NCI-H226 (cell line): ENCODE measurements at regions not wholly inside any gene's neighbourhood (a gene's known extent, or its start where the extent isn't known, plus 50 kb on each side); places are given as distances from the start of the nearest gene placed in this dataset.
"Not testable (repeated sequence)": the region's sequence is repeated elsewhere in the genome, so short reads cannot be mapped to it uniquely, and the experiment has no call there.

ENCODE experiments used
- DNase-seq: peaks from one replicate; pipeline ENCODE4 v3.0.0-alpha.2; 2015

- not testable (repeated sequence) for DNase-seq
These were observed 174.6 kb downstream of the SPIN4 start for GRCh38 chrX:63176578-63176977.

DNA sequence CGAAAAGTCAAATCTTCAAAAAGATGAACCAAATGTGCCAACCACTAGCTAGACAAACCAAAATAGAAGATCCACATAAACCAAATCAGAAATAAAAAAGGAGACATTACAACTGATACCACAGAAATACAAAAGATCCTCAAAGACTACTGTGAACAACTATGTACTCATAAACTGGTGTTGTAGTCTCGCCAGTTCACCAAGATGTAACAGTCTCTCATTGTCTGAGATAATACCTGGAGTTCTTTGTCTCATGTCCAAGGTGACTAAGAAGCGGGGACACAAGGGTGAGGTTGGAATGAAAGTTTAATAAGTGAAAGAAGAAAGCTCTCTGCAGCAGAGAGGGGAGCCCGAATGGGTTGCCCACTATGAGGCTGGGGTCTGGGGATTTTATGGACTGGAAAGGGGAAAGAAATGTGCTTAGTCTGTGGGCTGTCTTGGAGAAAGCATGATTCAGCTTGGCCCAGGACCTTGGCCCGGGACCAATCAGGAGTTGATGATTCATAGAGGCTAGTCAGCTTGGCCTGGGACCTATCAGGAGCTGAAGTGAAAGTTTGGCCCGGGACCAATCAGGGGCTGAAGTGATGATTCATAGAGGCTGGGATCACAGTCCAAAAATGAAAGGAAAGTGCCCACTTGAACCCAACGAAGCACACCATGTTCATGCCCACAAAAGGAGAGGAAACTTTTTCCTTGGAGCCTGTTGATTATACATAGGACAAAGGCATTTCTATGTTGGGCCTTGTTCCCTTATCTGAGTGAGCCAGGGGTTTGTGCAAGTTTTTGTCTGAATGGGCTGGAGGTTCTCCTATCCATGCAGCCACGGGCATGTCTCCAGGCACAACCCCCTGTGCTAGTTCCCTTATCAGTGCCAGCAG is 177.1 kb downstream of the SPIN4 start:
- DNase-seq, result not testable (repeated sequence)

DNA sequence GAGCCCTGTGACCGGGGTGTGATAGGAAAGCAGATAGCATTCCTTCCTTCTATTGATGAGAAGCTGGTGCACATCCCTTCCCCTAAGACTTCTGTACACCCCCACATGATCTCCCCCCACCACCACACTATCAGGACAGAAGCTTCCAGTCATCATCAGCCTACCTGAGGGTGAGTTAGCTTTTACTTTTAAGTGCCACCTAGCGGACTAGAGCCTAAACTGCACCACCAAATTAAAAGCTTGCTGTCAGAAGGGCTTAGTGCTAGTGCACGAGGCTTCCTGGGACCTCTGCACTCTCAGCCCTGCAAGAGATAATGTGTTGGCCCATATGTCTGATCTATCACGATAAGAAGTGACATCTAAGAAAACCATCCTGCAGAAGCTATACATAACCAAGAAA is 181.7 kb downstream of the SPIN4 start:
- DNase-seq, result not testable (repeated sequence)

- DNase-seq, result not testable (repeated sequence)
These were observed 182.2 kb downstream of the SPIN4 start for GRCh38 chrX:63168949-63169348.

DNA sequence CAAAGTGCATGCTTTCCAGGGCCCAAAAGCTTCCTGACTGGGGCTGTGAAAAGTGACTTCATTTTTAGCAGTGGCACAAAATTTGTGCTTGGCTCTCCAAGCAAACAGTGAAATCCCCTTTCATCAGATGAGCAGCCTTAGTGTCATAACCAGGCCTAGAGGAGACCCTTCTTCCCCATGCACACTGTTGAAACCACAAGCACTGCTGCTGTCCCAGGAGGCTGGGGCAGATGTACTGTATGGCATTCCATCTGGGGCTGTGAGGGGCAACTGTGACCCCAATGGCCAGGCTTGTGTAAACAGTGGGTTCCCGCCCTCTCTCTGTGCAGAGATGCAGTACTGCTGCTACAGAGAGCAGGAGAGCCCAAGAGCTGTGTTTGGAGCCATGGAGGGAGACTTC is 184.1 kb downstream of the SPIN4 start:
- DNase-seq, result not testable (repeated sequence)

DNA sequence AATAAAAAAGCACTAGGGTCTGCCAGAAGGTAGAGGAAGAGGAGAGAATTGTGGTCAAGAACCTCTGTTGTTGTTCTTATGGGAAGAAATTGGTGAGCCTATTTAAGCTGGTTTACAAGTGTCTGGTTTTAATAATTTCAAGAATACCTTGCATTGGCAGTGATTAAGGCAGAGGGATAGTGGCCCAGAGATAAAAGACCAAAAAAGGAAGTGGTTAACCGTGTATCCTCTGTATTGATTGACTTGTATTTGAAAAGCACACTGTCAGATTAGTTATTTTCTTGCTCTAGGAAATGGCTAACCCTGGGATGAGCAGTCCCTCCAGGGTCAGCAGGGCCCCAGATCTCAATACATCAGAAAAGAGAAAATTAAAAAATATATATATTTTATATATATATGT is 190.1 kb downstream of the SPIN4 start:
- not testable (repeated sequence) for DNase-seq

DNA sequence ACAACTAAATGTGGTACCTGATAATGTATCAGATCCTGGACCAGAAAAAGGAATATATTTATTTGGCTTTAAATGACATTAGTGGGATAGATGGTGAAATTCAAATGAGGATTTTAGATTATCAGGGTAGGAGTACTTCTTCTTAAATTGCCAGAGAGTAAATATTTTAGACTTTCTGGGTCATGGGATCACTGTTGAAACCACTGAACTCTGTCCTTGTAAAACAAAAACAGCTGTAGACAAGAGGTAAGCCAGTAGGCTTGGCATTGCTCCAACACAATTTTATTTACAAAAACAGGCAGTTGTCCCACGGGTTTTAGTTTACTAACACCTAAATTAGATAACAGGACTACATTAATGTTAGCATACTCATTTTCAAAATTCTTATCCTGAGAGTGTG is 190.8 kb downstream of the SPIN4 start:
- not testable (repeated sequence) for DNase-seq

DNA sequence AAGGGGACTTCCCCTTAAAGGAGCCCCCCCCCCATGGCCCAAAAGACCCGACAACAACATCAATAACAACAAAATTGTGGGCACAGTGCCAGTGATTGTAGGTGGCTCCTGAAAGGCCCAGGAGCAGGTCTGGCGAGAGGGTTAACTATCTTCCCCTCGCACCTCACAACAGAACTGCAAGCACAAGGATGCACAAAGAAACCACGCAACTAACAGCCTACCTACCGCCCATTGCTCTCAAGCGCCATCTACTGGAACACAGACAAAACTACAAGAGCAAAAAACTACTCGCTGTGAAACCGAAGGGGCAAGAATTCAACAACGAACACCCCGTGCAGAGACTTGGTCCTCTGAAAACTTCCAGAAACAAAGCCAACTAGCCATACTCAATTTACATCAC is 205.6 kb downstream of the SPIN4 start:
- not testable (repeated sequence) for DNase-seq

DNA sequence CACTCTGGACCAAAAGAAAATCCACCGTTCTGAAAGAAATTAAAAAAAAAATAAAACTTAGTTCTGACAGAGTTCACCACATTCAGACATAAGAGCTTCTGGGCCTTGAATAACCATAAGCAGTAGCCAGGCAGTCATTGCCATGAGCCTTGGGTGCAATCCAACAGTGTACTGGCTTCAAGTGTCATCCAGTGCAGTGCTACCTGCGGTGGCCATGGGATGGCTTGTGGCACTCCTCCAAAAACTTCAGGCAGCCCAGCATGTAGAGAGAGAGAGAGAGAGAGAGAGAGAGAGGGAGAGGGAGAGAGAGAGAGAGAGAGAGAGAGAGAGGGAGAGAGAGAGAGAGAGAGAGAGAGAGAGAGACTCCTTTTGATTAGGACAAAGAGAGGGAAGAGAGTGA is 208.5 kb downstream of the SPIN4 start:
- not testable (repeated sequence) for DNase-seq

- DNase-seq, result not testable (repeated sequence)
These were observed 215.3 kb downstream of the SPIN4 start for GRCh38 chrX:63135859-63136258.

- peak; percentile 9 for DNase-seq
These were observed 222.6 kb downstream of the SPIN4 start for GRCh38 chrX:63128509-63128908.

DNA sequence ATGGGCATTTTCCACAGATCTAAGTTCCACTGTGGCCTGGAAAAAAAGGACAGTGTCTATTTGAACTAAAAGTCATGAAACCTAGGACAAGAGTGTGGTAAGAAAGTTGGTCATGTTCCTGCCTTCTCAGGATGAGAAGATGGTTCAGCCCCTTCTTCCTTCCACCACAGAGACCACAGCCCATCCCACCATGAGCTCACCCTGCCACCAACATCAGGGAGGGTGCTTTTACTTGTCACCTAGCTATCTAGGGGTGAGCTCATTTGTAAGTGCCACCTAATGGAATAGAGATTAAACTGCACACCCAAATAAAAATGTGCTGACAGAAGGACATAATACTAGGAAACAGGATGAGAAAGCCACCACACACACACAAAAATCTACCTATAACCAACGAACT is 235.9 kb downstream of the SPIN4 start:
- DNase-seq, result no peak

DNA sequence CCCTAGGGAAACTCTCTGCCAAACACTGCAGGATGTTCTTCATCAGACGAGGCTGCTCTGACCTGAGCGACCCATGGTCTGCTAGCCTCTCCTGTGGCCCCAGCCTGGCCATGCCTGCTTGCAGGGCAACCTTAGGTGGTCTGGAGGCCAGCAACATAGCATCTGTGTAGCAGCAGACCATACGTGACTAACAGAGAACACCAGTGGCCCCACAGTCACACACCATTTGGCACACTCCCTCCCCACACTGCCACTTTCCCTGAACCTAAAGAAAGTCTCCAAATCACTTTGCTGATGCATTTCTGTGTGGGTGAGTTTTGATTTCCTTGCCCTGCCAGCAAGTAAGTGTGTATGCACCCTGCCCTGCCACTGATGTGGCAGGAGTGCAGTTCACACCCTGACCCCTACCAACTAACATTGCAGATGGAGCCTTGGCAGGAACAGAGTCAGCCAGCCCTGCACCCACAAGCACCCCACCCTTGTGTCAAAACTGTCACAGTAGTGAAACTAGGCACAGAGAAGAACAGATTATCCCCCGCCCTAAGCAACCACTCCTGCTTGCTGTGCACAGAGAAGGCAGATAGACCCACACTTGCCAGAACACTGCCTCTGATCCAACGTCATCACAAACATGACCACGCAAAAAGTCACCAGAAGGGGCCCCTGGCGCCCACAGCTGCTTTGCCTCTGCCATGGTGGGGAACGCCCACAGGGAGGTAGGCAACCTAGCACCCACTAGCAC is 249.1 kb downstream of the SPIN4 start:
- DNase-seq, result no peak

DNA sequence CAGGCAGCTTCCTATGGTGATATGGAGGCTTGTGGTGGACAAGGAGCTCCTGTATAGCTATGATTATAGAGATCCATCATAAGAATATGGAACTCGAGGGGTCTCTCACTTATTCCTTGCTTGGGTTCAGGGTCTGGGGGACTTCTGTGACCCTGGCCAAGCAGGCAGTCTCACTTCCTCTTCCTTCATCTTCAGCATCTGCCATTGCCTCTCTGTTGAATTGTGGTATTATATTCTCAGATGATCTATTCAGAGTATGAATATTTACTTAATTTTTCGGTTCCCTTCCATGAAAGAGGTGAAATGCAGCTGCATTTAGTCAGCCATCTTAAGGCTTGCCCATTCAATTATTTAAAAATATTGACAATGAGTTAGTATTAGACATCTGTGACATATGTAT is 292.9 kb downstream of the SPIN4 start:
- no peak for DNase-seq

DNA sequence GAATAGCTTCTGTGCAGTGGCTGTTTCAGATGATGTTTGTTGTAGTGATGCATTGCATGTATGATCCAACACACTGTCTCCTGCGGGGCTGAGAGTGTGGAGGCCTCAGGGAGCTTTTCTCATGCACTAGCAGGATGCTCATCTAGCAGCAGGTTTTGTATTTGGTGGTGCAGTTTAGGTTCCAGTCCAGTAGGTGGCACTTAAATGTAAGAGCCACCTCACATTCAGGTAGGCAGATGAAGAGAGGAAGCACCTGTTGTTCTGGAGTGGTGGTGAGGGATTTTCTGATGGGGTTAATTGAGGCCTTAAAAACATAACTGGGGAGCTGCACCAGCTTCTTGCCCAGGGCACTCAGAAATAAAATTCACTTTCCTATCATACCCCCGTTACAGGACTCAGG is 300.9 kb downstream of the SPIN4 start:
- no peak for DNase-seq

DNA sequence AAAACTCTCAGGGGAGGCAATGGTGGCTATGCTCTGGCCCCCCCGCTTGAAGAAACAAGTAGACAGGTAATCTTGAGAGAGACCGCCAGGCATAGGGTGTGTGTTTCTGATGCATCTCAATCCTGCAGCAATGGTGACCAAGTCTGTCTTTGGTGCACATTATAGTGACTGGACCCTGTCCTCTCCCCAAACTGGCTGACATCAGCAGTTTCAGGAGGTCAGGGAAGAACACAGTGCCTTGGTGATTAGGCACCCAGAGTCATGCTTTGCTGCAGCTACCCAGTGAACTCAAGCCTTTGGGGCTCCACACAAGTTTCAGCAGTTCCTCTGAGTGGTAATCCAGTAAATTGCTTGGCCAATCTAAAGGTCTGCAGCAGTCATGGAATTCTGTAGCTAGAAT is 318.3 kb downstream of the SPIN4 start:
- DNase-seq, result no peak

- no peak for DNase-seq
These were observed 337.6 kb downstream of the SPIN4 start for GRCh38 chrX:63013549-63013948.

GRCh38 chrX:63012574-63012973 is 338.6 kb downstream of the SPIN4 start:
- no peak for DNase-seq

DNA sequence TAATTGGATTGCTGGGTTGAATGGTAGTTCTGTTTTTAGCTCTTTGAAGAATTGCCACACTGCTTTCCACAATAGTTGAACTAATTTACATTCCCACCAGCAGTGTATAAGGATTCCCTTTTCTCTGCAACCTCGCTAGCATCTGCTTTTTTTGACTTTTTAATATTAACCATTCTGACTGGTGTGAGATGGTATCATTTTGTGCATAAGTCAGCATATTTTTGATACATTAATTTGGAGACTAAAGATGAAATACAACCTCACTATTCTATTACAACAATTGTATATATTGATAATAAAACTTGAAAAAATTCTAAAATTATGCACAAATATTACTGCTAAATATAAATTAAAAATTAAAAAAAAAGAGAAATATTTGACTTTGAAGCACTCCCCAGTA is 350.9 kb downstream of the SPIN4 start:
- DNase-seq, result not testable (repeated sequence)
